GM21619 (cell line): ENCODE measurements at regions not wholly inside any gene's neighbourhood (a gene's known extent, or its start where the extent isn't known, plus 50 kb on each side); places are given as distances from the start of the nearest gene placed in this dataset.
"Not testable (repeated sequence)": the region's sequence is repeated elsewhere in the genome, so short reads cannot be mapped to it uniquely, and the experiment has no call there.

ENCODE experiments used
- ATAC-seq: cut with Tn5 transposase; IDR thresholded peaks from one replicate; pipeline ENCODE4 v1.9.1; 2021; ENCODE audit not compliant: unreplicated experiment

DNA sequence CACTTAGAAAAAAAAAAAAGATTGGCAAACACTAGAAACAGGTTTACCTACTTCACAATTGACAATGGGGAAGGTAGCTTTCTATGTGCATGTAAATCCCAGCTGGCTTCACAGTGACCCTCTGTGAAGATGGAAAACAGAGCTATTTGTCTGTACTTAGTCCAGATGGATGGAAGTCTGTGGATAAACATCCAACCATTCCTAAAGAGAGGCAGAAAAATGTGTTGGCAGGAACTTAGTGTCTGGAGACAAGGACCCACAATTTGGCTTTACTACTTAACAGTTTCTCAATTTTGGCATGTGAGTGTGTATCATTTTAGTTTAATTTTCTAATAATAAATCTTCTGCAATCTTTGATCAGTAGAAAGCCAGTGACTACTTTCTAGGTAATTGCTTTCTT is 154.4 kb downstream of the RAD51AP2 start:
- no peak for ATAC-seq

DNA sequence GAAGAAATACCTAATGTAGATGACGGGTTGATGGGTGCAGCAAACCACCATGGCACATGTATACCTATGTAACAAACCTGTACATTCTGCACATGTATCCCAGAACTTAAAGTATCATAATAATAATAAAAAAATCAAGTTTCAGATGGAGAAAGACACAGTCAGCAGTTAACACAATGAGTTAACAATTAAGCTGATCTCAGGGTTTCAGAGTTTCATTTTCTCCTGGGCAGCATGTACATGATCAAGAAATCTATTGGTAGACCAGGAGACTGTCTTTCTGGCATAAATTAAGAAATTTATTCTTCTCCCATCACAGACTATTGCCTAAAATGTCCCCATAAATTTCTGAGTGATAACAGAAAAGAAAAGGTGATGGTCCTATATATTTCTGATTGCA is 155.3 kb downstream of the RAD51AP2 start:
- ATAC-seq: no peak

DNA sequence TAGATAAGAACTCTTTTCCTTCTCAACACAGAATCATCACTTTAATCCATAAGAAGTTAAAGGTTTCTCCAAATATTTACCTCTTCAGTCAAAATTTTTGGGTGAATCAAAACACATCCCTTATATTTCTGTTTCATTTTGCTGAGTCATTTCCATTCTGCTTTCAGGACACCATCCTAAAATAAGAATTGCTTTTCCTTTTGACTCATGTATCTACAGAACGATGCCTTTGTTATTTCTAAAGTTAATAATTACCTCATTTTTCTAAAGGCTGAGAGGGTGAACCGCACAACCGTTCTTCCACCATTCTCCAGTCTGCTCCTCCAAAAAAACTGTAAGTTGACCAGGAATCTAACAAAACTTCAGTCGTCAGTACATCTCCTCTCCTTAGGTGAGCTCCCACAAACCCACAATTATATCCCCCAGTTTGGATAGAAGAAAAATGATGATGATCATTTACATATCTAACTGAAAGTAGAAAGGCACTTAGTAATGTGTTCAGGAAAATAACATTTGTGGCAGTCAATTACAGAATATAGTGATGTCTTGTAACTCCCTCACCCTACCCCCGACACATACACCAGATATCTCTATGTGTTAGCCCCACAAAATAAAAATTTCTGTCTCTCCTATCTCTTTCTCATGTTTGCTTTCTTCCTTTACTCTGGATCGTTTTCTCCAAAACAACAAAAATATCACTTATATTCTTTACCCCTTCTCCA is 162.5 kb downstream of the RAD51AP2 start:
- peak; percentile 90 for ATAC-seq

DNA sequence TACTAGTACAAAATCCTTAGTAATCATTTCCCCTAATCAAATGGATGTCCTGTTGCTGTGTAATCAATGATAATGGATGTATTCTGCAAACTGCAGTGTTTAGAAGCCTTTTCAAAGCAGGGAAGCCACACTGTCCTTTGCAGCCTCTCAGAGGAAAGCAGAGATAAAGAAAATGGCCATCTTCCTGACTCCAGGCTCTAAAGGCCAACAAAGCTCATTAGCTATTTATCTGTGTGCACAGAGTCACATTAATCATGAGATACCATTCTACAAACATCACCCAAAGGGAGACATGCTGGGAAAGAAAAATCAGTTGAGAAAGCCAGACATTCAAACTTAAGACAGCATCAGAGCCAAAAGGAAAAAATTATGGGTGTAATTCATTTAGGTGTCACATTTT is 165.0 kb downstream of the RAD51AP2 start:
- no peak for ATAC-seq

DNA sequence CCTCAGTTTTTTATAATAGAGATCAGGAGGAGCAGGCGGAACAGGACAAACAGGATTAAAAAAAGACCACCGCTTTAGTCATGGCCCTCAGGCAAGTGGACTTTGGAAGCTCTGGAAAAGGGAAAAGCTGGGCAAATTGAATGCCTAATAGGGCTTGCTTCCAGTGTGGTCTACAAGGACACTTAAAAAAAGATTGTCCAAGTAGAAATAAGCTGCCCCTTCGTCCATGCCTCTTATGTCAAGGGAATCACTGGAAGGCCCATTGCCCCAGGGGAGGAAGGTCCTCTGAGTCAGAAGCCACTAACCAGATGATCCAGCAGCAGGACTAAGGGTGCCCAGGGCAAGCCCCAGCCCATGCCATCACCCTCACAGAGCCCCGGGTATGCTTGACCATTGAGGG is 175.5 kb downstream of the RAD51AP2 start:
- not testable (repeated sequence) for ATAC-seq

DNA sequence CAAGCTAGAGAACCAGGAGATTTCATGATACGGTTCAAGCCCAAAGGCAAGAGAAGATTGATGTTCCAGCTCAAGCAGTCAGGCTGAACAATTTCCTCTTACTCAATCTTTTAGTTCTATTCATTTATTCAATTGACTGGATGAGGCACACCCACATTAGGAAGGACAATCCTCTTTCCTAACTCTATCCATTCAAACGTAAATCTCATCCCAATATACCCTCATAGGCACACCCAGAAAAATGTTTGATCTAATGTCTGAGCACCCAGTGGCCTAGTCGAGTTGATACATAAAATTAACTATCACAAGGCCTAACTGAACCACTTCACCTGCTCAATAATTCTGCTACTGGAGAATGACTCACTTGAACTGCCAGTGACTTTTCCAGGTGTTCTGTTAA is 180.7 kb downstream of the RAD51AP2 start:
- no peak for ATAC-seq

DNA sequence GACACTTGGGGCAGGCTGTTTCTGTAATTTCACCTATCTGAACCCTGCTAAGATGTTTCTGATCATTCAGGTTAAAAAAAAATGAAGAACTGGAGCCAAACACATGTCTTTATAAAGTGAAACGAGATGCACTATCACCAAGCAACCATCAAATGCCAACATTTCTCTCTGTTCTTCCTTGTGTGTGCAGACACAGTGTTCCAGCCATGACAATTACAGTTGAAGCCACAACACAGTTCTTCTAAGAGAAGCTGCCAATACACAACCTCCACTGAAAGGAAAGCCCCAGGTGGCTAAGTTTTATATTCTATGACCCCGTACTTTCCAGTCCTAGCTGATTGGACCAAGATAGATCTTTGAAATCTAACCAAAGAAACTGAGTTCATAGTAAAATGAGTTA is 181.8 kb downstream of the RAD51AP2 start:
- no peak for ATAC-seq

DNA sequence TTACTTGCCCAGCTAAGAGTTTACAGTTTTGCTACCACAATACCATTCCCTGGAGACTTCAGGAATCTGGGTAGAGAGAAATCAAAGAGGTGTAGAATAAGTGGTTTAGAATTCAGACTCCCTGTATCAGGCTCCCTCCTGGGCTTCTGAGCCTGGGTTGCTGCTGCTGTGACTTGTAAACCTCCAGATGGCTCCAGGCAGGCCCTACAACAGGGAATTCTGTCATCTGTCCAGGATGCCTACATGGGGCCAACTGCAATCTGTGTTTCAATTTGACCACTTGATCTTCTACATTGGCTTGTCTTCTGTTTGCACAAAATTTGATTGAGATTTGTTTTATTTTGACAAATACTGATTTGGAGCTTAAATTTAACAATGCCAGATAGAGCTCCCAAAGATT is 183.9 kb downstream of the RAD51AP2 start:
- ATAC-seq: no peak

DNA sequence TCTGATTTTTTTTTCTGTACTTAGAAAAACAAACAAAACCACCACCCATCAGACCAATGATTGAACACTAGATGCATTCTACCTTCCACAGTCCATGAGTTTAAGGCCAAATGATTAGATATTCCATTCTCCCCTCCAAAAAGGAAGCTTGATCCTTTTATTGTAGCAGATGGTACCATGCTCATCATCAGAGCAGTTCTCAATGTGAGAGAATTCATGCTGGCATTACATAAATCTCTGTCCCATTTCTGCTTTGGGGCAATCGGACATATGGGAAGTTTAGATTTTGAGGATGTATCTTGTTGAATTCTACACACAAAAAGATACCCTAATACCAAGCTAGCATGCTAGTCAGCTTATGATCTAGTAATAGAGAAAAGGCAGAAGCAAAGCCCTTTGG is 186.6 kb downstream of the RAD51AP2 start:
- ATAC-seq: no peak

DNA sequence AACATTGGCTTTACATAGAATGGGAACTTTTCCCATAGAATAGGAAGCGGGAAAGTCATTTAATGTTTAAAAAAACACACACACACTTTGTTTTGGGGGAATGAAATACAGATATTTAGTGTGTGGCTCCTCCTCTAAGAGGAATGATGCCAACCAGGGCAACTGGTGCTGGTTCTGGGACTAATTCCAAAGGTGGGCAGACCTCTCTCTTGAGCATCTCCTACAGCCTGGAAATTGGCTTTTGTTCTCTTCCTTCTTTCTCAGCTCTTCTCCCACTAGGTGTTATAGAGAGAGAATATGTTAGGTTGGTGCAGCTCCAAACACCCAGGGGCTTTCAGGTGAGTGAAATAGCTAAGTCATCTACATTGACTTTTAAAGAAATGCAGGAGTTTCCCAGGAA is 190.1 kb downstream of the RAD51AP2 start:
- no peak for ATAC-seq

DNA sequence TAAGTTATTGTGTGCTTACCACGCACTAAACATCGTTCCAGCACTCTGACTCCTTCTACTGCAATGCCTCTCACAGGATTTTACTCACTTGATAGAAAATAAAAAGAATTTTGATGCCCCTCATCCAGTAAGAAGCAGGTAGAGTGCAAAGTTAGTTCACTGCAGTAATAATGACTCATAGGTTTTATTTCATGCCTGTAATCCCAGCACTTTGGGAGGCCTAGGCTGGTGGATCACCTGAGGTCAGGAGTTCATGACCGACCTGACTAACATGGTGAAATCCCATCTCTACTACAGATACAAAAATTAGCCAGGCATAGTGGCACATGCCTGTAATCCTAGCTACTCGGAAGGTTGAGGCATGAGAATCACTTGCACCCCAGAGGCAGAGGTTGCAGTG is 190.6 kb downstream of the RAD51AP2 start:
- no peak for ATAC-seq

DNA sequence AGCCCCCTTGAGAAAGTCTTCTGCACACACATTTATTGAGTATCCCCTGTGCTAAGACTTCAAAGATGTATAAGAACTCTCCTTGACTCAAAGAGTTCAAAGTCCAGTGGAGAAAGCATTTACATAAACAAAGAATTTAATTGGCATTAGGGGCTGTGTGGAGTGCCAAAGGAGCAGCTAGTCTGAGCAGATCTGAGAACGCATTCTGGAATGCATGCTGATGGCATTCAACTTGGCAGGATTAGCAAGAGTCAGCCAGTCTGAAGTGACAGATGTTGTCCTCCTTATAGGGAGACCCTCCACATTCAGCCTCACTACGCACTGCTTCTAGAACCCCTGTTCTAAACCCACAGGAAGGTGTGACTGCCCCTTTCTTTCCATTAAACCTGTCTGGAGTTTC is 191.5 kb downstream of the RAD51AP2 start:
- ATAC-seq: no peak

DNA sequence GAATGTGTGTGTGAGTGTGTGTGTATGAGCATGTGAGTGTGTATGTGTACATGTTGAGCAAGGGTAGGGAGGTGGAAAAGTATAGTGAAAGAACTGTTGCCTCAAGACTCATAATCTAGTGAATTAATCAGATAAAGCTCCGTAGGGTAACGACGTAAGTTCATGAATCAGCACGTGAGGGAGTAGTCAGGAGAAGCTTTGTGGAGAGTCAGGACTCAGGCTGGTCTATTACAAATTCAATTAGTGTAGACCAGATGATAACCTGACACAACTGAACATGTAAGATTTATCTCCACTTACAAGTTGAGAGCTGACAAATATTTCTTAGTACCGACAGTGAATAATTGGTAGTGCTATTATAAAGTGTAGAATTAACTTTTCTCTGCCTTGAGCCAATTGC is 194.5 kb downstream of the RAD51AP2 start:
- ATAC-seq: no peak

DNA sequence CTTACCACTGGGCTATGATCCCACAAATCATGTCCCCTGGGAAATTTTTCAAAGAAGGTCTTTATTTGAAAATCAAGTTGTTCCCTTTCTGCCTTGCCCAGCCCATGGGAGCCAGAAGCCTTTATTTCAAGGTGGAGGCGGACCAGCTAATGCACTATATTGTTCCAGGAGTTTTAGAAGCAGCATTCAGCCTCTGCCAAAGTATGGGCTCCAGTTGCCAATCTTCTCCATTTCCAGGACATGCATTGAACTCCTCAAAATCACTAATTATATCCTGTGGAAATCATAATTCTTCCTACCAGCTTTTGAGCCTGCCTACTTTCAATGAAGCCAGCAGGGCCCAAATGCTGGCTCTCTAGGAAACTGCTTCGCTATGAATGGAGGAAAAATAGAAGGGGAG is 195.8 kb downstream of the RAD51AP2 start:
- ATAC-seq: no peak

DNA sequence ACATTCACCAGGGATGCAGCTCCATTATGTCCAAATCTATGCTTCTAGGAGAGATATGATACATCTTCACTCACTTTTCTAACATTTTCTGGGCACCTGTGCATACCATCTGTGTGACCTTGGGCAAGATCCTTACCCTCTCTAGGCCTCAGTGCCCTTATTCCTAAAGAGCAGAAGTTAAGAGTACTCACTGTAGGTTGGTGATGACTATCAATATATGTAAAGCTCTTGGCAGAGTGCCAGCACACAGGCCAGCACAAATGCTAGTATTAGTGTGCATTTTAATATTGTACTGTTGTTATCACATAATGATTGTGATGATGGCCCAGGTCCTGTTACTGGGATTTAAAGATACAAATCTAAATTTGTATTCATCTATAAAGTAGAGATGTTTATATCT is 199.2 kb downstream of the RAD51AP2 start:
- no peak for ATAC-seq

DNA sequence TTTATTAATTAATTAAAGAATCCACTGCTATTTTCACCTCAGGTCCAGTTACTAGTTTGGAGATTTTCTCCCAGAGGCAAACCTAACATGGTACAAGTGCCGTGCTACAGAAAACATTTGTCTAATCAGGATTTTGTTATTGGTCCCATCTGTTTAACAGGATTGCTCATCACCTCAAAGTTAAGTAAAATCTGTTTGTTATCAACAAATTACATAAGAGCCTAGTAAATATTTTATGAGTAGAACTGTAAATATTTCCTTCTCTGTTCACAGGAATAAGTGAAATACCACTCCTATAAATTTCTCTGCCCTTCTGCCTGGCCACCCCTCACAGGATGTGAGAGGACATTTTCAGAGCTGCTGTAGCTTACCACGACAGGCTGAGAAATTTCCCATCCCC is 200.2 kb downstream of the RAD51AP2 start:
- no peak for ATAC-seq

DNA sequence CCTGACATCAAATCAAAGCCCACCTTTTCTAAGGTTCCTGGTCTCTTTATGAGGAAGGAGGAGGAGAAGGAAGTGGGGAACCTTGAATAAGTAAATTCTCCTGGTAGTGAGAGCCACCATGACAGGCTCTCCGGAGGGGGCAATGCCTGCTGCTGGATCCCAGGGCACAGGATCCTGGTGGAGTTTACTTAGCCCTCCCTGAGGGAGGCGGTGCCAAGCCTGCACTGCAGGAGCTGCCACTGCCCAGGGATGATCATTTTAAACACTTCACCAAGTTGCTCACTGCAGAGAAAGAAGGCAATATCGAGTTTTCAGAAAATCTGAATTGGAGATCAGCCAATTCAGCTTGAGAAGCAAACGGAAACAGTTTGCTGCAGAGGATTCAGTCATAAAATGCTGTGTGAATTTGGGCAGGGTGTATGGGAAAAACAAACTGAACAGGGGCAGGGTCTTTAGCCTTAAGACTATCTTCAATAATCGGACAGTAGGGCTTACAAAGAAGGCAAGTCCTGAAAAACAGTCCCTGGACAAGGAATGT is 200.7 kb downstream of the RAD51AP2 start:
- no peak for ATAC-seq

DNA sequence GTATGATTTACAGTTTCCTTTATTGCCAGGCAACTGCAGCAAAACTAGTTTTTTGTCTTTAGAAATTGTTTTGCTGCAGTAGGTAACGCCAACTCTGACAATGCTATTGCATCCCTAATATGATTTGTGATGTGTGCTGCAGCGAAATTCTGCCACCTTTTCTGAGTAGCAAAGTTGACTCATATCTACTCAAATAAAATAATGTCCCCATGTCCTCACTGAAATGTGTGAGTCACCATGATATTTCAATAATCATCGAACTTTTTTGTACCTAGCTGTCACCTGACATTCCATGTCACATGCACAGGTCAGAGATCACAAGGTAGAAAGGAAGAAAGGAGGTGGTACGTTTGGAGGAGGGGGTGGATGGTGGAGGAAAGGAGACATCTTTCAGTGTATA is 205.0 kb downstream of the RAD51AP2 start:
- ATAC-seq: no peak

DNA sequence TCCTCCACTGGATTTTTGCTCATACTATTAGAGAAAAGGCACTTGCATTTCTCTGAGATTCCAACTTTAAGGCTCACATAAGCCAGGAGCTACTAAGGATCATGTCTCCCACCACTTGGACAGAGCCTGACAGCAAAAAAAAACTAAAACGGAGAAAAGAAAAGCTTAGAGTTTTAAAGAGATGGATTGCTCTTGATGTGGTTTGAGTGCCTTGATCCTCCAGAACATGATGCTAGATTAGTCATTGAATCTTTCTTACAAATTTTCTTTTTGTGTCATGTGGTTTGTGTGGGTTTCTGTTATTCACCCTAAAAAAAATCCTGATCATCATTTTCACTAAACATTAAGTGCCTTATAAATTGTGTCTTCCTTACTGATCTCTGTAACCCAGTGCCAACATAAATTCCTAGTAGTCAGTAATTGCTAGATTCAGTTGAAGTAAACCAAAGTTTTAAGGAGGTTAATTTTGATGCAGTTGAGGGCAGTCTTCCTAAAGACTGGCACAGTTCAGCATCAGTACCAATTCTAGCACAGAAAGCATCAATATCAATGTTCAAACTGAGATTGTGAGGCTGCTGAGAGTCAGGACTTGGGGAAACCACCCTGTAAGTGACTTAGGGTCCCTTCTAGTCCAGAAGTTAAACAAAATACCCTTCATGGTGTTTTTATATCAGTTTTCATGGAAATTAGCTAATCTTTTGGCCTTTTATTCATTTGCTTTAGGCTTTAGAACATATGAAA is 206.3 kb downstream of the RAD51AP2 start:
- no peak for ATAC-seq

DNA sequence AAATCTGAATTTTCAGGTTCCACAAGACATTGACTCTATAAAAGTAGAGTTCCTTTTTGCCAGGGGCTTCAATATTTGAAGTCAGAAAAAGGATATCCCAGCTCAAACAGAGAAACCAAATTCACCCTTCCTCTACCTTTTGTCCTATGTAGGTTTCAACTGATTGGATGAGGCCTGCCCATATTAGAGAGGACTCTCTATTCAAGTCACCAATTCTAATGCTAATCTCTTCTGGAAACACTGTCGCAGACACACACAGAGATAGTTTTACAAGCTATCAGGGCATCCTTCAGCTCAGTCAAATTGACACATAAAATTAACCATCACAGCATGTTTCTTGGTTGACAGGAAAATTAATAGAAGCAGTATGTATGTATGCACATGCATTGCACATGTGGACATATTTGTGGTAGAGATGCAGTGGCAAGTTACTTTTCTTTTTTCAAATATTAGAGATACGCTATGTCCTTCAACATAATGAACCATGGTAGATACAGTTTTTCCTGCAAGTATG is 207.1 kb downstream of the RAD51AP2 start:
- no peak for ATAC-seq

DNA sequence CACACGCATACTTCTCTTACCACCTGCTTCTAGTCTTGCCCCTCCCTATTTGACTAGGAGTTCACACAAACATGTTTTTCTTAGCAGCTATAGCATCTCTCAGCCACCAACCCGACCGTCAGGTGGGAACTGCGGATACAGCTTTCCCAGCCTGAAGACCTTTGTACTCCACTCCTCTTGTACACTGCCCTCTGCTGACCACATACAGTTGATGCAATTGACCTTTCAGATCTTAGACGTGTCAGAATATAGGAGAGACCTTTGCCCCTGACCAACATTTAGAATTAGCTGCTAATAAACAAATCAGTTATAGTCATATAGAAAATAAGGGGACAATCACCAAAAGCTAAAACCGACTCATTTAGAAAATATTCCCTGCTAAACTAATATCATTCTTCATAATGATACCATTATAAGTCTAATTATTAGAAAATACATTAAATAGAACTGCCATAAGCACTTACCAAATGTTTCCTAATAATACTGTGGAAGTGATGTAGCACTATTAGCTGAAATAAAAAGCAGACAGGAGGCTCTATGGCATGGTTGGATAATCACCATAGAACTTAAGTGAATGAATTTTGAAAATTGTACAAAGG is 208.4 kb downstream of the RAD51AP2 start:
- ATAC-seq: peak; percentile 94

DNA sequence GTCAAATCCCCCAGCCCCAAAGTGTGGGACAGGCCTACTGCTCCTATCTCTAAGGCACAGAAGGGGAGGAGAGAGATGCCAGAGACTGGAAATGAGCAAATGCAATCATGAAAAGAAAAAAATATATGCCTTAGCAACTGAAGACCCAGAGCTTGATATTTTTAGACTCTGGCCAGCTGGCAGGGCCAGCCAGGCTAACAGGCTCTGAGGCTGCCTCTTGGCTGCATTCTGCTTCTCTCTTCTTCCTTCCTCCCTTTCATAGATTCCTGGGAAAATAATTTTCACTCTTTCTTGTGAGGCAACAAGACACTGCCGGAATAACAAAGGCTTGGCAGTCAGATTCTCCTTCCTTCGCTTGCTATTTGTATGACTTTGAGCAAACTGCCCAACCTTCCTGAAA is 209.1 kb downstream of the RAD51AP2 start:
- no peak for ATAC-seq
